HFF-Myc (cell line): ENCODE measurements at regions not wholly inside any gene's neighbourhood (a gene's known extent, or its start where the extent isn't known, plus 50 kb on each side); places are given as distances from the start of the nearest gene placed in this dataset.

Experiments used
- DNase-seq: peaks from one replicate; pipeline ENCODE4 v3.0.0-alpha.2; 2011; ENCODE audit warnings: low read depth; ENCODE audit errors: extremely low read depth
- H3K4me3 ChIP-seq: replicated peaks from 2 replicates; pipeline ENCODE4 v1.5.1; 2011; ENCODE audit warnings: low read depth, mild to moderate bottlenecking, control low read depth, low read length
- TF ChIP-seq, protein P1 (sequence below): IDR thresholded peaks from 2 replicates; pipeline ENCODE4 v1.5.1; 2012; ENCODE audit warnings: mild to moderate bottlenecking, low read depth, low read length, control low read depth; ENCODE audit errors: missing control alignments

DNA sequence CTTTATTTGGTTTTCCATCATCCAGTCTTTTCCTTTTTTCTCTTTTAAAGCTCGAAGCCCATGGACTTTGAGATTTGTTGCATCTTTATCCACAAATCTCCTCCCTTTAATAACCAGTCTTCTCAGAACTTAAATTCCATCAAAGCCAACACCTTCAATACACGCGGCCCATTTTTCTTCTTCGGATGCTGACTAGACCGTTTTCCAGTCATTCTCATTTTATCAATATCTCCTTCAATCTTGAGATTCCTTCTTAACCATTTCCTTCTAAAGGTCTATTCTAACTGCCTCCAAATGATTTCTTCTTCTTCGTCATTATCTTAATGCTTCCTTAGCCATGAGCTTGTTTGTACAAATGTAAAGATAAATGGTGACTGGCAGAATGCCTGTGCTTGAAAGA is 173.5 kb downstream of the BAMBI start:
- no peak for DNase-seq
- H3K4me3 ChIP-seq: no peak overlapping the region
- TF ChIP-seq, protein P1, sequence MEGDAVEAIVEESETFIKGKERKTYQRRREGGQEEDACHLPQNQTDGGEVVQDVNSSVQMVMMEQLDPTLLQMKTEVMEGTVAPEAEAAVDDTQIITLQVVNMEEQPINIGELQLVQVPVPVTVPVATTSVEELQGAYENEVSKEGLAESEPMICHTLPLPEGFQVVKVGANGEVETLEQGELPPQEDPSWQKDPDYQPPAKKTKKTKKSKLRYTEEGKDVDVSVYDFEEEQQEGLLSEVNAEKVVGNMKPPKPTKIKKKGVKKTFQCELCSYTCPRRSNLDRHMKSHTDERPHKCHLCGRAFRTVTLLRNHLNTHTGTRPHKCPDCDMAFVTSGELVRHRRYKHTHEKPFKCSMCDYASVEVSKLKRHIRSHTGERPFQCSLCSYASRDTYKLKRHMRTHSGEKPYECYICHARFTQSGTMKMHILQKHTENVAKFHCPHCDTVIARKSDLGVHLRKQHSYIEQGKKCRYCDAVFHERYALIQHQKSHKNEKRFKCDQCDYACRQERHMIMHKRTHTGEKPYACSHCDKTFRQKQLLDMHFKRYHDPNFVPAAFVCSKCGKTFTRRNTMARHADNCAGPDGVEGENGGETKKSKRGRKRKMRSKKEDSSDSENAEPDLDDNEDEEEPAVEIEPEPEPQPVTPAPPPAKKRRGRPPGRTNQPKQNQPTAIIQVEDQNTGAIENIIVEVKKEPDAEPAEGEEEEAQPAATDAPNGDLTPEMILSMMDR: no peak

DNA sequence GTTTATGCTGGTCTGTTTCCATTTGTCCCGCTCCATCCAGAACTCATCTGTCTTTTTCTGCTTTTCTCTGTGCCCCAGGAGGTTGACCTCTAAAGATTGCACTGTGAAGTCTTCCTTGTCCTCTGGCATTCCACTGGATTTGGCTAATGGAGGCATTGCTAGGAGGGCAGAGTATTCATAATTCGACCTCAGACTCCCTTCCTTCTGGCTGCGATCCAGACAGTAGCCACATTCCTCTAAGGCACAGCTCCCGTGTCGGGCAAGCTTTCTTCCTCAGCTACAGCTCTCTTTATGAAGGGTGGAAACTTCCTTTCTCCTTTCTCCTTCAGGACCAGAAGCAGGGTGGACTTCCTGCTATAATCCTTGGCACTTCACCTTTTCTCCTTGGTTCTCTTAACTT is 175.9 kb downstream of the BAMBI start:
- DNase-seq: no peak
- TF ChIP-seq, protein P1: no peak
- no peak overlapping the region for H3K4me3 ChIP-seq

DNA sequence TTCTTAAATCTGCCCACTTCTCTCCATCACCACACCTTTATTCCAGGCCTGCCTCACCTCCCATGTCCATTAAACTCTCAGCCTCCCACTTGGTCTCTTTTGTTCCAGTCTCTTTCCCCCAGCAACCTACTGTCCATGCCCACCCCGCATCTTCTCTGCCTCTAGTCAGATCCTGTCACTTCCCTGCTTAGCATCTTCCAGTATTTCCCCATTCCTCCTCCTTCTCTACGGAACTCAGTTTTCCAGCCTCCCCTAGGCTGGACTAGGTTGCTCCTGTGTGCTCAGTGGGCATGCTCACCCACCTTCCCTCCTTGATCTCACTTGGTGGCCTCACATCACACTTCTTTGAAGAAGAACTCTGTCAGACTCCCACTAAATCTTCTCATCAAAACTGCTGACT is 179.8 kb downstream of the BAMBI start:
- H3K4me3 ChIP-seq: no peak overlapping the region
- no peak for DNase-seq
- TF ChIP-seq, protein P1: no peak

DNA sequence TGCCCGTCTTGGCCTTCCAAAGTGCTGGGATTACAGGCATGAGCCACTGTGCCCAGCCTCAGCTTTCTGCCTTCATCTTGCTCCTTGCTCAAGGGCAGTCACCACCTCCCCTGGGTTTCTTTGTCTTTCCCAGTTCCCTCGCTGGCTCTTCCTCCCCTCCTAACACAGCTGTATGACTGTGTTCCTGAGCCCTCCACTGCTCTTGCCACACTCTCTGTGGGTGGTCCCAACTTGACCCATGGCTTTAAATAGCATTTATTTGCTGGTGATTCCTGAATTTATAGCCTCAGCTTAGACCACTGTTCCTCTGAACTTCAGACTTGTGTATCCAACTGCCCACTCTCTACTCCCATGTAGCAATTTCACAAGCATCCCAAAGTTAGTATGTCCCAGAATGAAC is 181.3 kb downstream of the BAMBI start:
- no peak overlapping the region for H3K4me3 ChIP-seq
- TF ChIP-seq, protein P1: no peak
- no peak for DNase-seq

DNA sequence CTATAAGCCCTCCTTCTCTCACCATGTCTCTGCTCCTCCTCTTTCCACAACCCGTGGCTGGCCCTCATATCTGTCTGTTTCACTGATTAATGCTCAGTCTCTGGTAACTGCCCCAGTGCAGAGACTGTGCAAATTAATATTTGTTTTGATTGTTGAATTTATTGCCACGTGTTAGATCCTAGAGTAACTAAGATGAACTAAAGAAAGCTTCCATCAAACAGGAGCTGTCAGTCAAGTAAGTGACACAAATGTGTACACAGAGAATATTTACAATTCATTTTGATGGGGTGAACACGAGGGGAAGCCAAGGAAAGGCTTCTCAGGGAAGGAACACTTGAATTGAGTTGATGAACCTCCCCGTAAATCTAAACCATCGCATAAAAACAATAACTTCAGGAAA is 182.5 kb downstream of the BAMBI start:
- TF ChIP-seq, protein P1: no peak
- DNase-seq: no peak
- H3K4me3 ChIP-seq: no peak overlapping the region

DNA sequence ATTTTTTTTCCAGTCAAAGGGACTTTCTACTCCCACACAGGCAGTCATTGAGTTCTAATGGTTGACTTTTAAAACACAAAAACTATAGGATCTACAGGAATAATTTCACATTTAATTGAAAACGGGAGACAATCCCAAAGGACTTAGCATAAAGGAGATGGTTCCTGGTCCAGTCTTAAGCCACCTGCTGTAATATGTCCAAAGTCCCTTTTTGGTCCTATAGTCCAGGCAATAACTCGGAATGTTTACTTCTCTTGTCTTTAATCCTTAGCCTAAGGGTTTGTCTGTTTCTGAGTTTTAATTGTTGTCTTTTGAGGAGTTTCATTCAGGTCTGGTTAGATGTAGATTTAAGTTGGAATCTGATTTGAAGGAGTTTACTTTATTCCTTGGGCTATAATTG is 184.9 kb downstream of the BAMBI start:
- TF ChIP-seq, protein P1: no peak
- DNase-seq: no peak
- no peak overlapping the region for H3K4me3 ChIP-seq

DNA sequence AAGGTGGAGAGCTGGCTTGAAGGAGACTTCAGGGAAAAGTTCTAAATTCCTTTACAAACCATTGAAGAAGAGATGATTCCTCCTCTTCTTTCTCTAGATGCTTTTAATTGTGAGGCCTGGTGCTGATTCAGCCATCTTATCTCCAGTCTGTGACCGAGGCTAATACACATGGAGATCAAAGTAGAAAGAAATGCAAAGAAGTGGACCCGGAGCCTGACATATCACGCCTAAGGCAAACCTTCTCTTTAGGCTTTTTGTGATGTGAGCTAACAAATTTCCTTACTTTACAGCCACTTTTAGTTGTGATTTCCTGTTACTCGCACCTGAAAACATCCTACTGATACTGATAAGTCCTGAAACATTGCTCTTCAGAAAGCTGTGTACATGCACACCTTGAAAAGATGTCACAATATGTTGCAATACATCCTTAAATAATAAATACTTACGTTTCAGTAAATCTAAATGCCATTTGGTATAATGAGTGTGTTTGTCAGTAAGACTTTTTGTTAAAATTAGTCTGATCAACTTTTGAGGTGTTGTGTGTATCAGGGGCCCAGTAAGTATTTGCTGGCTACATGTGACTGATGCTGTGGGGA is 192.4 kb downstream of the BAMBI start:
- no peak for DNase-seq
- H3K4me3 ChIP-seq: no peak overlapping the region
- TF ChIP-seq, protein P1: no peak
